ENCODE measurements at regions not wholly inside any gene's neighbourhood (a gene's known extent, or its start where the extent isn't known, plus 50 kb on each side); places are given as distances from the start of the nearest gene placed in this dataset.

DNA sequence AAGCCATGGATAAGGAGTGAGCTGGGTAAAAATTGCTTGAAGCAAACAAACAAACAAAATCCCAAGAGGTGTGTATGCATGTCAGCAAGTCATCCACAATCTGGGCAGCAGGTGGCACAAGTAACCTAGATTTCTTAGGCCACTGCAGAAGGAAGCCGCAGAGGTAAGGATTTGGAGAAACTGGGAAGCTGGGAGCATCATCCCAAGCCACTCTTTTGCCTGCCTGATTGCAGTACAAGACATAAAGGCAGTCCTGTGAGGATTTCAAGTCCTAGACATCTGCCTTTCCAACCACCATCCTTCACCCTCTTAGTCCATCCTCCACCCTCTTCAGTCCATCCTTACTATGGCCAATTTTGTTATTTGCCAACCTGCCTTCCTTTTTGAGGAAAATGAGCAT, 67.2 kb upstream of the BMAL1 start:
- H3K4me2 ChIP-seq (ENCODE audit: insufficient read depth, low read length): no peak overlapping the region
- dilution Hi-C loops (cut with MboI; ENCODE audit: extremely low pct_ligation_motif_present, low sequenced_read_pairs): no loop called here
- DNase-seq (ENCODE audit: low read depth, low spot score): peak; percentile 70
- peak; percentile 57 for FAIRE-seq
- H3K9ac ChIP-seq (replicated peaks; ENCODE audit: extremely low read depth, insufficient read depth, low read length): no peak overlapping the region
- no peaks in the 10 kb centered on the region for H3K9me1 ChIP-seq (replicated peaks; ENCODE audit: control insufficient read depth, extremely low read depth, insufficient read depth, low read length)
- H3K4me3 ChIP-seq (replicated peaks in 1 of 3; ENCODE audit: insufficient read depth in 1 of 3, low read depth in 1 of 3, low read length in 3 of 3): no peak overlapping the region
- H3K27me3 ChIP-seq (ENCODE audit: control insufficient read depth in 2 of 2, insufficient read depth in 2 of 2, low read length in 2 of 2): no peaks in the 10 kb centered on the region
- intact Hi-C loops (cut with micrococcal nuclease): loop anchor here (1.0 to 2.0 kb wide), 5 partner anchors 29 to 256 kb away; no protein-coding TSS in a partner anchor
- no peak overlapping the region for H2AFZ ChIP-seq (ENCODE audit: low read depth, low read length)
- H3K9me3 ChIP-seq (replicated peaks; ENCODE audit: control insufficient read depth, insufficient read depth, low read length): no peaks in the 10 kb centered on the region
- ChIA-PET POLR2A (no interaction called here), CTCF (interaction anchor here (0.6 to 11.1 kb wide), 40 partner anchors 15 to 921 kb away, joined by 3 to 180 read pairs (median 5); partner anchors contain the start of gene BTBD10)
- no TSS peak for BruUV-seq (replicated peaks)
- H4K20me1 ChIP-seq (replicated peaks; ENCODE audit: control insufficient read depth, extremely low read depth, insufficient read depth, low read length): no peaks in the 10 kb centered on the region
- no peaks in the 10 kb centered on the region for H3K36me3 ChIP-seq (ENCODE audit: control insufficient read depth in 2 of 2, extremely low read depth in 1 of 2, insufficient read depth in 2 of 2, low read length in 2 of 2)
- peaks cover 24% of the 10 kb centered on the region for H3K4me1 ChIP-seq (ENCODE audit: control insufficient read depth, extremely low read depth, insufficient read depth, low read length)
- no peaks in the 10 kb centered on the region for H3K79me2 ChIP-seq (ENCODE audit: control insufficient read depth, insufficient read depth, low read length)
- no peak for TF ChIP-seq MYC (IDR thresholded peaks at IDR 0.05; ENCODE audit: low read depth, low read length)
- TF ChIP-seq, protein P1, sequence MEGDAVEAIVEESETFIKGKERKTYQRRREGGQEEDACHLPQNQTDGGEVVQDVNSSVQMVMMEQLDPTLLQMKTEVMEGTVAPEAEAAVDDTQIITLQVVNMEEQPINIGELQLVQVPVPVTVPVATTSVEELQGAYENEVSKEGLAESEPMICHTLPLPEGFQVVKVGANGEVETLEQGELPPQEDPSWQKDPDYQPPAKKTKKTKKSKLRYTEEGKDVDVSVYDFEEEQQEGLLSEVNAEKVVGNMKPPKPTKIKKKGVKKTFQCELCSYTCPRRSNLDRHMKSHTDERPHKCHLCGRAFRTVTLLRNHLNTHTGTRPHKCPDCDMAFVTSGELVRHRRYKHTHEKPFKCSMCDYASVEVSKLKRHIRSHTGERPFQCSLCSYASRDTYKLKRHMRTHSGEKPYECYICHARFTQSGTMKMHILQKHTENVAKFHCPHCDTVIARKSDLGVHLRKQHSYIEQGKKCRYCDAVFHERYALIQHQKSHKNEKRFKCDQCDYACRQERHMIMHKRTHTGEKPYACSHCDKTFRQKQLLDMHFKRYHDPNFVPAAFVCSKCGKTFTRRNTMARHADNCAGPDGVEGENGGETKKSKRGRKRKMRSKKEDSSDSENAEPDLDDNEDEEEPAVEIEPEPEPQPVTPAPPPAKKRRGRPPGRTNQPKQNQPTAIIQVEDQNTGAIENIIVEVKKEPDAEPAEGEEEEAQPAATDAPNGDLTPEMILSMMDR (IDR thresholded peaks at IDR 0.05; ENCODE audit: extremely low read depth in 1 of 2, insufficient read depth in 1 of 2, low read depth in 1 of 2, low read length in 2 of 2): peak; percentile 51 to 52
- no peak overlapping the region for H3K27ac ChIP-seq (ENCODE audit: insufficient read depth, low read depth, low read length)

DNA sequence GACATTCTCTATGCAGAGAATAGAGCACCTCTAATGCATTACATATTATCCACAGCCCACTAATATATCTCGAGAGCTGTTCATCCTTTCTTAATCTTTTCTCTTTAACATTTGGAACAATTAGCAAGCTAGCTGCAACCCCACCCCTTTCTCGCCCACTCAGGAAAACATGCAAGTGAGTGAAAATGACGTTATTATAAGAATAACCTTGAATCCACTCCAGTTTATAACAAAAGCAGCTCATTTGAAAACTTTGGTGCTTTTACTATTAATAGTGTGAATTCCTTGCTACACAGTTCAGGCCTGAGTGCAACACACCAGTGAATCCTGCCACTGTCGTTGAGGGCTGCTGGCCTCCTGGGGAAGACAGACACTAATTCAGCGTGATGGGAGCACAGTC, 63.3 kb upstream of the BMAL1 start:
- Histone ChIP-seq H3K79me2 (ENCODE audit: control insufficient read depth, insufficient read depth, low read length) (no peaks in the 10 kb centered on the region), H3K9me1 (replicated peaks; ENCODE audit: control insufficient read depth, extremely low read depth, insufficient read depth, low read length) (no peaks in the 10 kb centered on the region), H3K27me3 (ENCODE audit: control insufficient read depth in 2 of 2, insufficient read depth in 2 of 2, low read length in 2 of 2) (no peaks in the 10 kb centered on the region), H3K27ac (ENCODE audit: insufficient read depth, low read depth, low read length) (no peak overlapping the region), H3K4me2 (ENCODE audit: insufficient read depth, low read length) (no peak overlapping the region), H3K9ac (replicated peaks; ENCODE audit: extremely low read depth, insufficient read depth, low read length) (no peak overlapping the region), H3K36me3 (ENCODE audit: control insufficient read depth in 2 of 2, extremely low read depth in 1 of 2, insufficient read depth in 2 of 2, low read length in 2 of 2) (no peaks in the 10 kb centered on the region), H3K4me1 (ENCODE audit: control insufficient read depth, extremely low read depth, insufficient read depth, low read length) (peaks cover 20% of the 10 kb centered on the region), H4K20me1 (replicated peaks; ENCODE audit: control insufficient read depth, extremely low read depth, insufficient read depth, low read length) (no peaks in the 10 kb centered on the region), H3K4me3 (replicated peaks in 1 of 3; ENCODE audit: insufficient read depth in 1 of 3, low read depth in 1 of 3, low read length in 3 of 3) (no peak overlapping the region), H2AFZ (ENCODE audit: low read depth, low read length) (no peak overlapping the region), H3K9me3 (replicated peaks; ENCODE audit: control insufficient read depth, insufficient read depth, low read length) (no peaks in the 10 kb centered on the region)
- no peak for FAIRE-seq
- DNase-seq (ENCODE audit: low read depth, low spot score): no peak
- ChIA-PET CTCF (interaction anchor here (1.0 to 11.1 kb wide), 5 partner anchors 16 to 250 kb away, joined by 3 to 180 read pairs (median 136); no protein-coding TSS in a partner anchor), POLR2A (no interaction called here)
- no TSS peak for BruUV-seq (replicated peaks)
- TF ChIP-seq POLR2AphosphoS5 (IDR thresholded peaks at IDR 0.05; ENCODE audit: insufficient read depth, low read depth, low read length) (no peak), GATA2 (IDR thresholded peaks at IDR 0.05; ENCODE audit: insufficient read depth, insufficient read length, low read depth, low read length) (no peak), EZH2 (IDR thresholded peaks at IDR 0.05; ENCODE audit: borderline replicate concordance, low read depth, low read length, severe bottlenecking) (no peak), FOS (IDR thresholded peaks at IDR 0.05; ENCODE audit: borderline replicate concordance, insufficient read depth, low read length) (no peak), POLR2A (IDR thresholded peaks at IDR 0.05; ENCODE audit: low read depth, low read length) (no peak), JUN (IDR thresholded peaks at IDR 0.05; ENCODE audit: borderline replicate concordance, insufficient read depth, insufficient read length, low read depth) (no peak), MYC (IDR thresholded peaks at IDR 0.05; ENCODE audit: low read depth, low read length) (no peak)
- TF ChIP-seq, protein P2, sequence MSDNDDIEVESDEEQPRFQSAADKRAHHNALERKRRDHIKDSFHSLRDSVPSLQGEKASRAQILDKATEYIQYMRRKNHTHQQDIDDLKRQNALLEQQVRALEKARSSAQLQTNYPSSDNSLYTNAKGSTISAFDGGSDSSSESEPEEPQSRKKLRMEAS (IDR thresholded peaks at IDR 0.05; ENCODE audit: insufficient read depth, insufficient read length): no peak
- TF ChIP-seq, protein P1 (IDR thresholded peaks at IDR 0.05; ENCODE audit: extremely low read depth in 1 of 2, insufficient read depth in 1 of 2, low read depth in 1 of 2, low read length in 2 of 2): no peak
- intact Hi-C loops (cut with micrococcal nuclease) (no loop called here), dilution Hi-C loops (cut with MboI; ENCODE audit: extremely low pct_ligation_motif_present, low sequenced_read_pairs) (no loop called here)

Data from endothelial cell of umbilical vein (primary cell).